Left lung (tissue), 4 donors: ENCODE measurements at regions not wholly inside any gene's neighbourhood (a gene's known extent, or its start where the extent isn't known, plus 50 kb on each side); places are given as distances from the start of the nearest gene placed in this dataset.

ENCODE experiments used
- ATAC-seq: fragments of 200-7000 bp; cut with Tn5 transposase; one replicate; pipeline ENCODE4 v1.9.1; 2020; ENCODE audit warnings: moderate library complexity
- DNase-seq, 4 donors: peaks; one replicate each; pipeline ENCODE4 v3.0.0-alpha.2; 2013 to 2020
- H3K27ac ChIP-seq, 2 donors: fragments of 200-600 bp; sonication (generic) in 1 of 2; one replicate each; pipeline versions ENCODE4 v1.5.0 to v1.8.0; 2020 to 2021
- H3K27me3 ChIP-seq, 2 donors: fragments of 200-600 bp; sonication (generic) in 1 of 2; one replicate each; pipeline versions ENCODE4 v1.5.0 to v1.8.0; 2020 to 2021
- H3K36me3 ChIP-seq, 2 donors: fragments of 200-600 bp; sonication (generic) in 1 of 2; one replicate each; pipeline versions ENCODE4 v1.5.0 to v1.8.0; 2020 to 2021
- H3K4me1 ChIP-seq, 2 donors: fragments of 200-600 bp; one replicate each; pipeline ENCODE4 v1.8.0; 2021
- H3K4me3 ChIP-seq, 2 donors: fragments of 200-600 bp; sonication (generic) in 1 of 2; one replicate each; pipeline versions ENCODE4 v1.5.0 to v1.8.0; 2020 to 2021; ENCODE audit warnings: mild to moderate bottlenecking in 1 of 2
- H3K9me3 ChIP-seq, 2 donors: fragments of 200-600 bp; sonication (generic) in 1 of 2; one replicate each; pipeline versions ENCODE4 v1.5.0 to v1.8.0; 2020 to 2021
- CTCF ChIP-seq, 2 donors: fragments of 200-600 bp; sonication (generic) in 1 of 2; IDR thresholded peaks; one replicate each; pipeline versions ENCODE4 v1.5.0 to v1.8.0; 2021; ENCODE audit warnings: antibody characterized with exemption in 2 of 2
- intact Hi-C, 2 donors: fragments of 100-400 bp; cut with DNase I; formaldehyde crosslinking; loops; one replicate each; pipeline versions ENCODE4 v1.11.2 to v1.14.2; 2022
- donor health status: DM: no; HTN: yes; CAD: no.
- donor health status: DM: no; HTN: no; CAD: no.

- intact Hi-C loops: no loop called here
- no peak for TF ChIP-seq CTCF (IDR thresholded peaks at IDR 0.05)
- H3K27me3 ChIP-seq: no peaks in the 10 kb centered on the region
- H3K9me3 ChIP-seq: no peaks in the 10 kb centered on the region
- H3K36me3 ChIP-seq: no peaks in the 10 kb centered on the region
- H3K4me1 ChIP-seq: no peaks in the 10 kb centered on the region
- no peak overlapping the region for H3K4me3 ChIP-seq
- H3K27ac ChIP-seq: no peak overlapping the region
- DNase-seq: no peak
- no peak for ATAC-seq
Observed at GRCh38 chr10:33706746-33707145, 372.3 kb upstream of the NRP1 start.

- no peak overlapping the region for H3K4me3 ChIP-seq
- no peak for DNase-seq
- no peaks in the 10 kb centered on the region for H3K36me3 ChIP-seq
- ATAC-seq: no peak
- intact Hi-C loops: no loop called here
- no peaks in the 10 kb centered on the region for H3K27me3 ChIP-seq
- H3K9me3 ChIP-seq: no peaks in the 10 kb centered on the region
- no peak overlapping the region for H3K27ac ChIP-seq
- H3K4me1 ChIP-seq: no peaks in the 10 kb centered on the region
- no peak for TF ChIP-seq CTCF (IDR thresholded peaks at IDR 0.05)
Observed at GRCh38 chr10:33706191-33706590, 371.7 kb upstream of the NRP1 start.

- intact Hi-C loops: no loop called here
- DNase-seq (no peak), ATAC-seq (peak; percentile 12)
- no peak for TF ChIP-seq CTCF (IDR thresholded peaks at IDR 0.05)
- Histone ChIP-seq H3K27ac (no peak overlapping the region), H3K9me3 (no peaks in the 10 kb centered on the region), H3K4me3 (no peak overlapping the region), H3K4me1 (no peaks in the 10 kb centered on the region), H3K36me3 (no peaks in the 10 kb centered on the region), H3K27me3 (no peaks in the 10 kb centered on the region)
Observed at GRCh38 chr10:33704214-33704830, 369.9 kb upstream of the NRP1 start.

GRCh38 chr10:33703501-33704213, 369.2 kb upstream of the NRP1 start:
- Histone ChIP-seq H3K4me3 (no peak overlapping the region), H3K36me3 (no peaks in the 10 kb centered on the region), H3K9me3 (no peaks in the 10 kb centered on the region), H3K27ac (no peak overlapping the region), H3K27me3 (no peaks in the 10 kb centered on the region), H3K4me1 (no peaks in the 10 kb centered on the region)
- intact Hi-C loops: no loop called here
- TF ChIP-seq CTCF (IDR thresholded peaks at IDR 0.05): no peak
- peak; percentile 59 for ATAC-seq
- no peak for DNase-seq

GRCh38 chr10:33698033-33698432, 363.6 kb upstream of the NRP1 start:
- no peak for ATAC-seq
- intact Hi-C loops: no loop called here
- DNase-seq: no peak
- Histone ChIP-seq H3K27me3 (no peaks in the 10 kb centered on the region), H3K27ac (no peak overlapping the region), H3K4me3 (no peak overlapping the region), H3K9me3 (peaks cover 0 to 5% of the 10 kb centered on the region in 2 donors), H3K4me1 (no peaks in the 10 kb centered on the region), H3K36me3 (no peaks in the 10 kb centered on the region)
- TF ChIP-seq CTCF (IDR thresholded peaks at IDR 0.05): no peak
